ENCODE measurements at regions not wholly inside any gene's neighbourhood (a gene's known extent, or its start where the extent isn't known, plus 50 kb on each side); places are given as distances from the start of the nearest gene placed in this dataset.

DNA sequence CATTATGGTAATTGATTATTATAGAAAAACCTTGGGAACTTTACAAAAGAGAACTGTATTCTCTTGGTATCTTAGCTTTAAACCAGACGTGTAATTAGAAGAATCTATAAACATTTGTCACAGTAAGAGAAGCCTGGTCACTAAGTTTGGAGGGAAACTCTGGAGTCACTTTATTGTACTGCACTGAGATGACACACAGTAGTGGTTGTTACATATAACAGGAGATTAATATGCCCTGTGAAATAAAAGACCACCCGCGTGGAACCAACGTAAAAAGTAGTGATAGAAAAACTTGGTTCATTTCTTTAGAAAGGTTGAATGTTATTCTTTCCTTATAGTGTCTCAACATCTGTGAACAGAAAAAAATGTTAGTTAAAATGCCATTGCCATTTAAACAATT is 416.1 kb downstream of the MDFIC start:
- TF ChIP-seq CTCF (IDR thresholded peaks at IDR 0.05; ENCODE audit: insufficient read depth, low read length) (no peak), POLR2AphosphoS5 (IDR thresholded peaks at IDR 0.05; ENCODE audit: low read depth) (no peak), REST (IDR thresholded peaks at IDR 0.05; ENCODE audit: insufficient replicate concordance, low read depth) (no peak), GABPA (IDR thresholded peaks at IDR 0.05; ENCODE audit: low read depth) (no peak), SPI1 (IDR thresholded peaks at IDR 0.05; ENCODE audit: borderline replicate concordance, low read depth) (no peak)

Data from HL-60 (cell line).